HepG2 (cell line): ENCODE measurements at regions not wholly inside any gene's neighbourhood (a gene's known extent, or its start where the extent isn't known, plus 50 kb on each side); places are given as distances from the start of the nearest gene placed in this dataset.

Source experiments
- CTCF ChIP-seq: sonication (generic); formaldehyde crosslinking; IDR thresholded peaks from 2 replicates; pipeline ENCODE4 v1.5.0; 2020; ENCODE audit warnings: mild to moderate bottlenecking, missing genetic modification reagents, moderate library complexity
- IKZF4 ChIP-seq: sonication (generic); formaldehyde crosslinking; IDR thresholded peaks from 2 replicates; pipeline ENCODE4 v1.5.1; 2020; ENCODE audit warnings: borderline replicate concordance, mild to moderate bottlenecking, low read depth, missing genetic modification reagents; ENCODE audit errors: not compliant biosample characterization
- KDM5A ChIP-seq: fragments of 200-600 bp; sonication (generic); IDR thresholded peaks from 2 replicates; pipeline ENCODE4 v1.7.0; 2018; ENCODE audit warnings: antibody characterized with exemption, mild to moderate bottlenecking, low read length, borderline replicate concordance
- PHB2 ChIP-seq: fragments of 450-650 bp; IDR thresholded peaks from 2 replicates; pipeline ENCODE4 v1.6.1; 2018; ENCODE audit not compliant: partially characterized antibody
- POLR2AphosphoS5 ChIP-seq: IDR thresholded peaks from 2 replicates; pipeline ENCODE4 v1.6.1; 2012; ENCODE audit warnings: low read depth, low read length
- RBM22 ChIP-seq: fragments of 200-400 bp; formaldehyde crosslinking; optimal IDR thresholded peaks from 2 replicates; pipeline ENCODE3; 2017; ENCODE audit warnings: mild to moderate bottlenecking, low read length, moderate library complexity
- SKIL ChIP-seq: sonication (generic); formaldehyde crosslinking; IDR thresholded peaks from 2 replicates; pipeline ENCODE4 v1.8.0; 2022; ENCODE audit warnings: missing genetic modification reagents, mild to moderate bottlenecking, moderate library complexity, borderline replicate concordance
- SP2 ChIP-seq: sonication (generic); formaldehyde crosslinking; IDR thresholded peaks from 2 replicates; pipeline ENCODE4 v1.5.1; 2020; ENCODE audit warnings: mild to moderate bottlenecking, missing genetic modification reagents
- TARDBP ChIP-seq: sonication (generic); formaldehyde crosslinking; IDR thresholded peaks from 2 replicates; pipeline ENCODE4 v1.8.0; 2022; ENCODE audit warnings: mild to moderate bottlenecking, missing genetic modification reagents
- TBX2 ChIP-seq: sonication (generic); formaldehyde crosslinking; IDR thresholded peaks from 2 replicates; pipeline ENCODE4 v1.5.0; 2020; ENCODE audit warnings: missing genetic modification reagents, mild to moderate bottlenecking, borderline replicate concordance
- ZBTB1 ChIP-seq: sonication (generic); formaldehyde crosslinking; IDR thresholded peaks from 2 replicates; pipeline ENCODE4 v1.4.0; 2020; ENCODE audit warnings: missing genetic modification reagents, borderline replicate concordance
- ZBTB33 ChIP-seq: sonication (generic); formaldehyde crosslinking; IDR thresholded peaks from 2 replicates; pipeline ENCODE4 v1.4.0; 2020; ENCODE audit warnings: missing genetic modification reagents

GRCh38 chr18:27298214-27298804 is 113.2 kb upstream of the CHST9 start:
- no peak for TF ChIP-seq ZBTB1 (CRISPR knock-in tag)
- peak; percentile 57 for TF ChIP-seq CTCF
- no peak for TF ChIP-seq TBX2 (CRISPR knock-in tag)
- TF ChIP-seq SP2 = no peak
- TF ChIP-seq POLR2AphosphoS5 = no peak
- TF ChIP-seq SKIL (CRISPR knock-in tag) = no peak
- TF ChIP-seq ZBTB33 (CRISPR knock-in tag) = no peak
- no peak for TF ChIP-seq PHB2
- no peak for TF ChIP-seq IKZF4 (CRISPR knock-in tag)
- no peak for TF ChIP-seq TARDBP
- no peak for TF ChIP-seq KDM5A
- TF ChIP-seq RBM22 = no peak
